Gastroesophageal sphincter (tissue), 3 donors: ENCODE measurements at regions not wholly inside any gene's neighbourhood (a gene's known extent, or its start where the extent isn't known, plus 50 kb on each side); places are given as distances from the start of the nearest gene placed in this dataset.

ENCODE experiments used
- CTCF ChIP-seq, 4 experiments: fragments of 200-600 bp in 2 of 4; fragments of 450-650 bp in 2 of 4; sonication (generic) in 1 of 4; IDR thresholded peaks; one replicate each; pipeline ENCODE4 v1.5.1; 2017 to 2019; ENCODE audit warnings: antibody characterized with exemption in 4 of 4, mild to moderate bottlenecking in 2 of 4, moderate library complexity in 2 of 4
- POLR2A ChIP-seq, 2 donors: fragments of 450-650 bp; IDR thresholded peaks; one replicate each; pipeline ENCODE4 v1.6.1; 2017; ENCODE audit warnings: antibody characterized with exemption in 2 of 2, mild to moderate bottlenecking in 2 of 2, moderate library complexity in 1 of 2
- POLR2AphosphoS5 ChIP-seq: sonication (generic); formaldehyde crosslinking; IDR thresholded peaks from one replicate; pipeline ENCODE4 v1.6.1; 2017; ENCODE audit warnings: antibody characterized with exemption

GRCh38 chr10:47178537-47179290 is 121.3 kb upstream of the GDF10 start:
- no peak for TF ChIP-seq CTCF (IDR thresholded peaks at IDR 0.05)
- TF ChIP-seq POLR2AphosphoS5 = no peak
- no peak for TF ChIP-seq POLR2A (IDR thresholded peaks at IDR 0.05)
